PC-3 (cell line): ENCODE measurements at regions not wholly inside any gene's neighbourhood (a gene's known extent, or its start where the extent isn't known, plus 50 kb on each side); places are given as distances from the start of the nearest gene placed in this dataset.

ENCODE experiments used
- ATAC-seq: fragments of 200-7000 bp; cut with Tn5 transposase; 2 replicates; pipeline ENCODE4 v1.9.1; 2020; ENCODE audit warnings: mild to moderate bottlenecking, moderate library complexity
- BruUV-seq: library from RNA; stranded (reverse); fragments of 400-500 nt; replicated peaks from 2 replicates; lab custom pipeline; 2021; lab: Mats Ljungman, UMichigan
- CTCF ChIA-PET: fragments of 300-600 bp; sonication (Branson Sonifier 250); formaldehyde crosslinking; loops from one replicate; lab custom pipeline; 2022; ENCODE audit warnings: antibody characterized with exemption; lab: Charles Lee
- POLR2A ChIA-PET: fragments of 300-600 bp; sonication (Branson Sonifier 250); formaldehyde crosslinking; loops from one replicate; lab custom pipeline; 2022; ENCODE audit warnings: antibody characterized with exemption; ENCODE audit not compliant: unreplicated experiment; lab: Charles Lee
- DNase-seq: peaks from one replicate; pipeline ENCODE4 v3.0.0-alpha.2; 2015
- H2AFZ ChIP-seq: fragments of 300-600 bp; sonication (generic); 2 replicates; pipeline ENCODE4 v1.6.0; 2016; ENCODE audit warnings: antibody characterized with exemption, low read length
- H3F3A ChIP-seq: fragments of 300-600 bp; sonication (generic); one replicate; pipeline ENCODE4 v1.6.0; 2017; ENCODE audit warnings: antibody characterized with exemption, low read length, control low read depth, mild to moderate bottlenecking; ENCODE audit not compliant: unreplicated experiment
- H3K27ac ChIP-seq: fragments of 300-600 bp; sonication (generic); 2 replicates; pipeline ENCODE4 v1.5.1; 2016; ENCODE audit warnings: mild to moderate bottlenecking, low read length
- H3K27me3 ChIP-seq: fragments of 300-600 bp; sonication (generic); 2 replicates; pipeline ENCODE4 v1.6.1; 2016; ENCODE audit warnings: low read length, mixed read lengths
- H3K36me3 ChIP-seq: fragments of 300-600 bp; sonication (generic); 2 replicates; pipeline ENCODE4 v1.6.1; 2016; ENCODE audit warnings: low read depth, mixed run types, low read length, mixed read lengths
- H3K4me1 ChIP-seq: fragments of 300-600 bp; sonication (generic); 2 replicates; pipeline ENCODE4 v1.5.1; 2016; ENCODE audit warnings: low read length; ENCODE audit not compliant: insufficient read depth
- H3K4me2 ChIP-seq: fragments of 300-600 bp; sonication (generic); 2 replicates; pipeline ENCODE4 v1.6.0; 2016; ENCODE audit warnings: low read length
- H3K4me3 ChIP-seq: fragments of 300-600 bp; sonication (generic); 2 replicates; pipeline ENCODE4 v1.5.1; 2016; ENCODE audit warnings: mild to moderate bottlenecking, low read length, mixed read lengths
- H3K79me2 ChIP-seq: fragments of 300-600 bp; sonication (generic); 2 replicates; pipeline ENCODE4 v1.6.1; 2017; ENCODE audit warnings: low read length, mixed read lengths
- H3K9ac ChIP-seq: fragments of 300-600 bp; sonication (generic); 2 replicates; pipeline ENCODE4 v1.6.0; 2016; ENCODE audit warnings: mild to moderate bottlenecking, low read length
- H3K9me2 ChIP-seq: fragments of 300-600 bp; sonication (generic); replicated peaks from 2 replicates; pipeline ENCODE4 v1.6.1; 2016; ENCODE audit warnings: mixed run types, low read length, mixed read lengths
- H3K9me3 ChIP-seq: fragments of 300-600 bp; sonication (generic); 2 replicates; pipeline ENCODE4 v1.6.1; 2016; ENCODE audit warnings: low read length, mixed read lengths
- H4K20me1 ChIP-seq: fragments of 300-600 bp; sonication (generic); 2 replicates; pipeline ENCODE4 v1.6.1; 2016; ENCODE audit warnings: low read length, mixed read lengths
- EZH2 ChIP-seq: fragments of 300-600 bp; sonication (generic); IDR thresholded peaks from one replicate; pipeline ENCODE4 v1.6.1; 2017; ENCODE audit warnings: antibody characterized with exemption, mild to moderate bottlenecking, low read length; ENCODE audit not compliant: unreplicated experiment
- EZH2phosphoT487 ChIP-seq: fragments of 300-600 bp; sonication (generic); IDR thresholded peaks from 2 replicates; pipeline ENCODE4 v1.6.1; 2018; ENCODE audit warnings: mild to moderate bottlenecking, antibody characterized with exemption, low read length, borderline replicate concordance
- intact Hi-C: fragments of 100-400 bp; cut with micrococcal nuclease; formaldehyde crosslinking; loops from 2 replicates; pipeline ENCODE4 v1.9.0; 2023
- TF ChIP-seq, protein P1 (sequence below): fragments of 300-600 bp; sonication (generic); conservative IDR thresholded peaks from 2 replicates; pipeline ENCODE4 v1.5.1; 2017; ENCODE audit warnings: antibody characterized with exemption, low read depth, mild to moderate bottlenecking, low read length

- no peak overlapping the region for H3K27ac ChIP-seq
- TF ChIP-seq, protein P1, sequence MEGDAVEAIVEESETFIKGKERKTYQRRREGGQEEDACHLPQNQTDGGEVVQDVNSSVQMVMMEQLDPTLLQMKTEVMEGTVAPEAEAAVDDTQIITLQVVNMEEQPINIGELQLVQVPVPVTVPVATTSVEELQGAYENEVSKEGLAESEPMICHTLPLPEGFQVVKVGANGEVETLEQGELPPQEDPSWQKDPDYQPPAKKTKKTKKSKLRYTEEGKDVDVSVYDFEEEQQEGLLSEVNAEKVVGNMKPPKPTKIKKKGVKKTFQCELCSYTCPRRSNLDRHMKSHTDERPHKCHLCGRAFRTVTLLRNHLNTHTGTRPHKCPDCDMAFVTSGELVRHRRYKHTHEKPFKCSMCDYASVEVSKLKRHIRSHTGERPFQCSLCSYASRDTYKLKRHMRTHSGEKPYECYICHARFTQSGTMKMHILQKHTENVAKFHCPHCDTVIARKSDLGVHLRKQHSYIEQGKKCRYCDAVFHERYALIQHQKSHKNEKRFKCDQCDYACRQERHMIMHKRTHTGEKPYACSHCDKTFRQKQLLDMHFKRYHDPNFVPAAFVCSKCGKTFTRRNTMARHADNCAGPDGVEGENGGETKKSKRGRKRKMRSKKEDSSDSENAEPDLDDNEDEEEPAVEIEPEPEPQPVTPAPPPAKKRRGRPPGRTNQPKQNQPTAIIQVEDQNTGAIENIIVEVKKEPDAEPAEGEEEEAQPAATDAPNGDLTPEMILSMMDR, result no peak
- TF ChIP-seq EZH2, result no peak
- no peak for TF ChIP-seq EZH2phosphoT487
- DNase-seq (no peak), ATAC-seq (no peak)
- H3K36me3 ChIP-seq, result no peaks in the 10 kb centered on the region
- no peaks in the 10 kb centered on the region for H3F3A ChIP-seq
- CTCF ChIA-PET, result no interaction called here
- H3K4me1 ChIP-seq, result no peaks in the 10 kb centered on the region
- H3K4me2 ChIP-seq, result no peak overlapping the region
- POLR2A ChIA-PET, result no interaction called here
- no peaks in the 10 kb centered on the region for H4K20me1 ChIP-seq
- no peaks in the 10 kb centered on the region for H3K27me3 ChIP-seq
- no peaks in the 10 kb centered on the region for H3K79me2 ChIP-seq
- intact Hi-C loops, result no loop called here
- no peaks in the 10 kb centered on the region for H3K9me2 ChIP-seq
- H3K4me3 ChIP-seq, result no peak overlapping the region
- H2AFZ ChIP-seq, result no peak overlapping the region
- no peak overlapping the region for H3K9ac ChIP-seq
- no TSS peak for BruUV-seq
- H3K9me3 ChIP-seq, result no peaks in the 10 kb centered on the region
Measured at GRCh38 chr21:20507783-20508182, 490.4 kb upstream of the NCAM2 start.

- ATAC-seq (no peak), DNase-seq (no peak)
- ChIA-PET POLR2A (no interaction called here), CTCF (no interaction called here)
- H3K4me2 ChIP-seq, result no peak overlapping the region
- TF ChIP-seq EZH2phosphoT487 (no peak), EZH2 (no peak)
- TF ChIP-seq, protein P1, result no peak
- no peaks in the 10 kb centered on the region for H3K27me3 ChIP-seq
- H3F3A ChIP-seq, result no peaks in the 10 kb centered on the region
- no peaks in the 10 kb centered on the region for H3K9me2 ChIP-seq
- no peaks in the 10 kb centered on the region for H3K79me2 ChIP-seq
- H4K20me1 ChIP-seq, result no peaks in the 10 kb centered on the region
- intact Hi-C loops, result no loop called here
- no peaks in the 10 kb centered on the region for H3K36me3 ChIP-seq
- H3K27ac ChIP-seq, result no peak overlapping the region
- BruUV-seq, result no TSS peak
- H3K9ac ChIP-seq, result no peak overlapping the region
- no peaks in the 10 kb centered on the region for H3K9me3 ChIP-seq
- H3K4me3 ChIP-seq, result no peak overlapping the region
- H3K4me1 ChIP-seq, result no peaks in the 10 kb centered on the region
- no peak overlapping the region for H2AFZ ChIP-seq
Measured at GRCh38 chr21:20511216-20511880, 486.9 kb upstream of the NCAM2 start.

DNA sequence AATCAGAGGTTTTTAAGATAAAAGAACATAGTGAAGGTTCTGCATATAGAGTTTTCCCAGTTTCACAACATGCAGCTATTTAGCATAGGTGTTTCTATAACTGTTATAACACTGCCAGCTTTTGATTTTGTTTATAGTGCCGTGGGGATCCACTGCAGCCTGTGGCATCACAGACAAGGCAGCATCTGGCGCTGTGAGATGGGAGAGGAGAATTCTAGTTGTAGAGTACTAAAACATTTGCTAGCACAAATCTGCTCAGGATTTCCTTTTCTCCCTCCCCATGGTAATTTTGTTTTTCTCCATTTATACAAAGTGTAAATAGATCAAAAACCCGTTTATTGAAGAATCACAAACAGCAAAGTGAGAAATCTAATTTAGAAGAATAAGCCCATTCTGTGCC lies 482.8 kb upstream of the NCAM2 start:
- Histone ChIP-seq H4K20me1 (no peaks in the 10 kb centered on the region), H3K27me3 (no peaks in the 10 kb centered on the region), H3K79me2 (no peaks in the 10 kb centered on the region), H3K4me1 (no peaks in the 10 kb centered on the region), H3K4me3 (no peak overlapping the region), H3F3A (no peaks in the 10 kb centered on the region), H2AFZ (no peak overlapping the region), H3K27ac (no peak overlapping the region), H3K9me3 (no peaks in the 10 kb centered on the region; the same call in 1 of the 2 replicates), H3K9ac (no peak overlapping the region), H3K36me3 (no peaks in the 10 kb centered on the region), H3K9me2 (no peaks in the 10 kb centered on the region), H3K4me2 (no peak overlapping the region)
- intact Hi-C loops, result no loop called here
- ChIA-PET POLR2A (no interaction called here), CTCF (no interaction called here)
- no TSS peak for BruUV-seq
- no peak for DNase-seq
- no peak for TF ChIP-seq EZH2phosphoT487
- TF ChIP-seq, protein P1, result no peak
- no peak for TF ChIP-seq EZH2
- ATAC-seq, result no peak
